DOHH2 (cell line): ENCODE measurements at regions not wholly inside any gene's neighbourhood (a gene's known extent, or its start where the extent isn't known, plus 50 kb on each side); places are given as distances from the start of the nearest gene placed in this dataset.

Source experiments
- CTCF ChIP-seq: fragments of 200-600 bp; sonication (generic); IDR thresholded peaks from one replicate; pipeline ENCODE4 v1.5.1; 2014; ENCODE audit warnings: antibody characterized with exemption, mild to moderate bottlenecking, low read depth, low read length; ENCODE audit not compliant: poor library complexity, severe bottlenecking
- EZH2phosphoT487 ChIP-seq: fragments of 200-600 bp; sonication (generic); IDR thresholded peaks from 2 replicates; pipeline ENCODE4 v1.6.1; 2017; ENCODE audit warnings: borderline replicate concordance, mild to moderate bottlenecking, antibody characterized with exemption, low read length, moderate library complexity, mixed read lengths

- TF ChIP-seq CTCF (no peak), EZH2phosphoT487 (no peak)
These were observed 151.2 kb upstream of the ALKAL2 start for GRCh38 chr2:439077-439476.
